MCF 10A (cell line): ENCODE measurements at regions not wholly inside any gene's neighbourhood (a gene's known extent, or its start where the extent isn't known, plus 50 kb on each side); places are given as distances from the start of the nearest gene placed in this dataset.
"Not testable (repeated sequence)": the region's sequence is repeated elsewhere in the genome, so short reads cannot be mapped to it uniquely, and the experiment has no call there.

Source experiments
- BruUV-seq: library from RNA; stranded (reverse); fragments of 400-500 nt; replicated peaks from 2 replicates; lab custom pipeline; 2021; lab: Mats Ljungman, UMichigan
- CTCF ChIA-PET: fragments of 300-600 bp; sonication (Branson Sonifier 250); formaldehyde crosslinking; extraction: SDS; loops from one replicate; lab custom pipeline; 2021; ENCODE audit warnings: antibody characterized with exemption, inconsistent platforms; lab: Yijun Ruan, JAX
- POLR2A ChIA-PET: fragments of 300-600, 350-650 bp; sonication (Branson Sonifier 250); formaldehyde crosslinking; extraction: SDS; loops from one replicate; lab custom pipeline; 2020; ENCODE audit warnings: antibody characterized with exemption, inconsistent platforms; lab: Yijun Ruan, JAX
- DNase-seq: peaks from one replicate; pipeline ENCODE4 v3.0.0-alpha.2; 2018; ENCODE audit not compliant: unreplicated experiment
- H3K27ac Mint-ChIP-seq: one replicate; pipeline ENCODE4 v1.8.0; 2022; ENCODE audit warnings: mild to moderate bottlenecking, low read depth, mixed read lengths; ENCODE audit not compliant: unreplicated experiment
- H3K27me3 Mint-ChIP-seq: one replicate; pipeline ENCODE4 v1.8.0; 2022; ENCODE audit warnings: mixed read lengths; ENCODE audit not compliant: insufficient read depth, unreplicated experiment
- H3K36me3 Mint-ChIP-seq: one replicate; pipeline ENCODE4 v1.8.0; 2022; ENCODE audit warnings: mild to moderate bottlenecking, moderate library complexity, mixed read lengths; ENCODE audit not compliant: insufficient read depth, unreplicated experiment
- H3K4me1 Mint-ChIP-seq: one replicate; pipeline ENCODE4 v1.8.0; 2022; ENCODE audit warnings: mixed read lengths; ENCODE audit not compliant: insufficient read depth, unreplicated experiment
- H3K4me3 Mint-ChIP-seq: one replicate; pipeline ENCODE4 v1.8.0; 2022; ENCODE audit warnings: mild to moderate bottlenecking, moderate library complexity, mixed read lengths; ENCODE audit not compliant: unreplicated experiment
- H3K9me3 Mint-ChIP-seq: one replicate; pipeline ENCODE4 v1.8.0; 2022; ENCODE audit warnings: mixed read lengths; ENCODE audit not compliant: unreplicated experiment
- CTCF ChIP-seq: fragments of 200-600 bp; IDR thresholded peaks from one replicate; pipeline ENCODE4 v1.8.0; 2022; ENCODE audit warnings: antibody characterized with exemption, mild to moderate bottlenecking; ENCODE audit not compliant: unreplicated experiment
- intact Hi-C: fragments of 100-400 bp; cut with micrococcal nuclease; formaldehyde crosslinking; loops from 2 replicates; pipeline ENCODE4 v1.14.1; 2022

GRCh38 chr5:120818128-120818527 lies 354.0 kb downstream of the PRR16 start:
- no peaks in the 10 kb centered on the region for H3K36me3 Mint-ChIP-seq
- POLR2A ChIA-PET = no interaction called here
- no peak for DNase-seq
- no peak overlapping the region for H3K4me3 Mint-ChIP-seq
- H3K9me3 Mint-ChIP-seq = peaks cover 8% of the 10 kb centered on the region
- no peak overlapping the region for H3K27ac Mint-ChIP-seq
- BruUV-seq = no TSS peak
- H3K4me1 Mint-ChIP-seq = no peaks in the 10 kb centered on the region
- no peaks in the 10 kb centered on the region for H3K27me3 Mint-ChIP-seq
- CTCF ChIA-PET = interaction anchor here (0.6 to 4.3 kb wide), 23 partner anchors 10 to 1335 kb away, joined by 3 to 83 read pairs (median 4); no protein-coding TSS in a partner anchor
- intact Hi-C loops = loop anchor here (10.0 kb wide), 1 partner anchor 327 kb away; no protein-coding TSS in a partner anchor
- TF ChIP-seq CTCF = no peak

DNA sequence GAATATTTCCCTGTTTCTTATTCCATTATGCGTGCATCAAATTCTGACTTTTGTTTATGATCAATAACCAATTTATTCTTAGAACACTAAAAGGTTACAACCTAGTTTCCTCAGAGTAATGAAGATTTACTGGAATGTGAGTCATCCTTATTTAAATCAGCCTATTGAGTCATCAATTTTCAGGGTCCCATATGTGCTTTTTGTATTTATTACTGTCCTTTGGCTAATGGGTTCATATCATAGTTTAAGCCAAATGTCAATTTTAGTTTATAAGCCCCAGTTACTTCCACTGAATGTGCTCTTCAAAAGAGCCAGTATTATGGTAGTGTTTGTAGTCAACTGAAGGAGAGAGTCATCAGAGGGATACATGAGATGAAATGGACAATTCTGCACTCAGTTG lies 359.2 kb downstream of the PRR16 start:
- no peak for TF ChIP-seq CTCF
- no TSS peak for BruUV-seq

DNA sequence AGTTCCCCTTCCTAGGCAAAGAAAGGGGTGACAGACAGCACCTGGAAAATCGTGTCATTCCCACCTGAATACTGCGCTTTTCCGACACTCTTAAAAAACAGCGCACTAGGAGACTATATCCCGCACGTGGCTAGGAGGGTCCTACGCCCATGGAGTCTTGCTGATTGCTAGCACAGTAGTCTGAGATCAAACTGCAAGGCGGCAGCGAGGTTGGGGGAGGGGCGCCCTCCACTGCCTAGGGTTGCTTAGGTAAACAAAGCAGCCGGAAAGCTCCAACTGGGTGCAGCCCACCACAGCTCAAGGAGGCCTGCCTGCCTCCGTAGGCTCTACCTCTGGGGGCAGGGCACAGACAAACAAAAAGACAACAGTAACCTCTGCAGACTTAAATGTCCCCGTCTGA lies 367.5 kb downstream of the PRR16 start:
- H3K36me3 Mint-ChIP-seq, POLR2A ChIA-PET, intact Hi-C loops, H3K27ac Mint-ChIP-seq, DNase-seq, H3K4me3 Mint-ChIP-seq, H3K4me1 Mint-ChIP-seq, BruUV-seq, H3K9me3 Mint-ChIP-seq, H3K27me3 Mint-ChIP-seq: not testable (repeated sequence)
- CTCF ChIA-PET = interaction anchor here (1.1 kb wide), 1 partner anchor 15 kb away, joined by 3 read pairs; no protein-coding TSS in a partner anchor

More for the DNA sequence above, 359.2 kb downstream of the PRR16 start:
- ChIA-PET CTCF (interaction anchor here (1.4 kb wide), 1 partner anchor 1127 kb away, joined by 6 read pairs; no protein-coding TSS in a partner anchor), POLR2A (no interaction called here)
- no peaks in the 10 kb centered on the region for H3K9me3 Mint-ChIP-seq
- H3K4me3 Mint-ChIP-seq = no peak overlapping the region
- H3K27me3 Mint-ChIP-seq = no peaks in the 10 kb centered on the region
- no peak for DNase-seq
- H3K27ac Mint-ChIP-seq = no peak overlapping the region
- no peaks in the 10 kb centered on the region for H3K36me3 Mint-ChIP-seq
- no peaks in the 10 kb centered on the region for H3K4me1 Mint-ChIP-seq
- intact Hi-C loops = no loop called here

- Mint-ChIP-seq H3K9me3 (no peaks in the 10 kb centered on the region), H3K36me3 (no peaks in the 10 kb centered on the region), H3K4me3 (no peak overlapping the region), H3K4me1 (no peaks in the 10 kb centered on the region), H3K27ac (no peak overlapping the region), H3K27me3 (no peaks in the 10 kb centered on the region)
- no peak for TF ChIP-seq CTCF
- POLR2A ChIA-PET = interaction anchor here (0.8 kb wide), 1 partner anchor 101 kb away, joined by 3 read pairs; no protein-coding TSS in a partner anchor
- BruUV-seq = no TSS peak
- DNase-seq = no peak
- intact Hi-C loops = no loop called here
- CTCF ChIA-PET = interaction anchor here (0.6 to 0.8 kb wide), 2 partner anchors 25 to 1081 kb away, joined by 3 read pairs; no protein-coding TSS in a partner anchor
These were observed 377.7 kb downstream of the PRR16 start for GRCh38 chr5:120841830-120842229.
